Activated CD4-positive, alpha-beta memory T cell treated with anti-CD3 and anti-CD28 coated beads for 36 hours (primary cell): ENCODE measurements at regions not wholly inside any gene's neighbourhood (a gene's known extent, or its start where the extent isn't known, plus 50 kb on each side); places are given as distances from the start of the nearest gene placed in this dataset.
"Not testable (repeated sequence)": the region's sequence is repeated elsewhere in the genome, so short reads cannot be mapped to it uniquely, and the experiment has no call there.

Experiments used
- CTCF ChIA-PET: fragments of 350-600 bp; sonication (Branson Sonifier 250); formaldehyde crosslinking; loops from one replicate; lab custom pipeline; 2021; ENCODE audit warnings: antibody characterized with exemption, inconsistent platforms; lab: Charles Lee
- POLR2A ChIA-PET: fragments of 350-600 bp; sonication (Branson Sonifier 250); formaldehyde crosslinking; loops from one replicate; lab custom pipeline; 2021; ENCODE audit warnings: antibody characterized with exemption; lab: Charles Lee
- DNase-seq: peaks from one replicate; pipeline ENCODE4 v3.0.0-alpha.2; 2020
- H3K27ac Mint-ChIP-seq: one replicate; pipeline ENCODE4 v1.8.0; 2021; ENCODE audit warnings: mixed read lengths
- H3K27me3 Mint-ChIP-seq: one replicate; pipeline ENCODE4 v1.8.0; 2021; ENCODE audit warnings: mixed read lengths
- H3K36me3 Mint-ChIP-seq: one replicate; pipeline ENCODE4 v1.8.0; 2021; ENCODE audit warnings: mixed read lengths
- H3K4me1 Mint-ChIP-seq: one replicate; pipeline ENCODE4 v1.8.0; 2021; ENCODE audit warnings: low read depth, mixed read lengths
- H3K4me3 Mint-ChIP-seq: one replicate; pipeline ENCODE4 v1.8.0; 2021; ENCODE audit warnings: mild to moderate bottlenecking, mixed read lengths
- H3K9me3 Mint-ChIP-seq: one replicate; pipeline ENCODE4 v1.8.0; 2021; ENCODE audit warnings: mixed read lengths
- intact Hi-C: fragments of 100-400 bp; cut with micrococcal nuclease; formaldehyde crosslinking; loops from one replicate; pipeline ENCODE4 v1.15.1; 2023

DNA sequence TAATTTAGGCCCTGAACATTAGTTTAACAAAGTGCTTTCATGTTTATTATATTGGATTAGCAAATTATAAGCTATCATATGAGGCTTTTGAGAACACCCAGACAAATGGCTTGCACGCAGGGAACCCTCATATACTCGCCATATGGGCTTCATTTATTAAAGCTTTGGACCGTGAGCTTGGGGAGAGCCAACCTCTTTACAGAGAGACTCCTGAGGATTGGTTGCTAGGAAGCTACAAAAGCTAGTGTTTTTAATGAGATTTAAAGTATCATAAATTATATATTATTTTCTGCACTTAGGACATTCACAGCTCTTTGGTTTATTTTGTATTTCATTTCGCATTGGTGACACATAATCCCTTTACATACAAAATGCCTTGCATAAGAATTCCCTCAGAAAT is 193.8 kb upstream of the TOX3 start:
- no peak overlapping the region for H3K27ac Mint-ChIP-seq
- ChIA-PET POLR2A (no interaction called here), CTCF (no interaction called here)

DNA sequence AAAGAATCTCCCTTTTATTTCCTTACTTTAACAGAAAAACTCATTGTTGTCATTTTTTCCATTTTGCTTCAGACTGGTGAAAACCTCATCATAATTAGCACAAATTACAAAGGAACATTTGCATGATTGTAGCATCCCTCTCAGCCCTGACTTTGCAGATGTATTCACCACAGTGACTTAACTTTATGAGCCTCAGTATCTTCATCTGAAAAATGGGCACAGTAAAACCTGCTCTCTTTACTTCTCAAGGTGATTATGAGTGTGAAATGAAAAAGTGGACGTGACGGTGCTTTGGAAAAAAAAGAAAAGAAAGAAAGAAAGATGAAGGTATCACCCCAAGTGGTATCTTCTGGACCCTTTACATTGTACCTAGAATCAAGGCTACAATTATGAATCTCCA is 193.4 kb upstream of the TOX3 start:
- CTCF ChIA-PET = no interaction called here
- Mint-ChIP-seq H3K27me3 (no peaks in the 10 kb centered on the region), H3K4me3 (no peak overlapping the region), H3K9me3 (peaks cover 11% of the 10 kb centered on the region), H3K36me3 (no peaks in the 10 kb centered on the region), H3K27ac (no peak overlapping the region), H3K4me1 (no peaks in the 10 kb centered on the region)
- no peak for DNase-seq
- POLR2A ChIA-PET = no interaction called here
- intact Hi-C loops = no loop called here

More for the DNA sequence above, 193.8 kb upstream of the TOX3 start:
- H3K9me3 Mint-ChIP-seq = peaks cover 7% of the 10 kb centered on the region
- no peaks in the 10 kb centered on the region for H3K4me1 Mint-ChIP-seq
- intact Hi-C loops = no loop called here
- no peaks in the 10 kb centered on the region for H3K36me3 Mint-ChIP-seq
- DNase-seq = no peak
- H3K4me3 Mint-ChIP-seq = no peak overlapping the region
- H3K27me3 Mint-ChIP-seq = no peaks in the 10 kb centered on the region

- DNase-seq, H3K4me3 Mint-ChIP-seq, intact Hi-C loops, H3K27ac Mint-ChIP-seq, POLR2A ChIA-PET, H3K36me3 Mint-ChIP-seq, CTCF ChIA-PET, H3K27me3 Mint-ChIP-seq, H3K4me1 Mint-ChIP-seq: not testable (repeated sequence)
- peaks cover 11% of the 10 kb centered on the region for H3K9me3 Mint-ChIP-seq
Measured at GRCh38 chr16:52738992-52739391, 192.0 kb upstream of the TOX3 start.

DNA sequence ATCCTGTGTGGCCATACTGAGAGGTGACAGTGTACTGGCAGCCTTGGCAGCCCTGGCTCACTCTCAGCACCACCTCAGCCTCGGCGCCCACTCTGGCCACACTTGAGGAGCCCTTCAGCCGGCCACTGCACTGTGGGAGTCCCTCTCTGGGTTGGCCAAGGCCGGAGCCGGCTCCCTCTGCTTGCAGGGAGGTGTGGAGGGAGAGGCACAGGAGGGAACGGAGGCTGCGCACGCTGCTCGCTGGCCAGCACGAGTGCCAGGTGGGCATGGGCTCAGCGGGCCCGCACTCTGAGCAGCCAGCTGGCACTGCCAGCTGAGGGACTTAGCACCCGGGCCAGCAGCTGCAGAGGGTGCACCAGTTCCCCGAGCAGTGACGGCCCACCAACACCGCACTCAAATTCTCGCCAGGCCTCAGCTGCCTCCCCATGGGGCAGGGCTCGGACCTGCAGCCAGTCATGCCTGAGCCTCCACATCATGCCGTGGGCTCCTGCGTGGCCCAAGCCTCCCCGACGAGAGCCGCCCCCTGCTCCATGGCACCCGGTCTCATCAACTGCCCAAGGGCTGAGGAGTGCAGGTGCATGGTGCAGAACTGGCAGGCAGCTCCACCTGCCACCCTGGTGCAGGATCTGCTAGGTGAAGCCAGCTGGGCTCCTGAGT is 184.4 kb upstream of the TOX3 start:
- no peak overlapping the region for H3K27ac Mint-ChIP-seq
- H3K4me3 Mint-ChIP-seq = no peak overlapping the region
- no peaks in the 10 kb centered on the region for H3K4me1 Mint-ChIP-seq
- no peaks in the 10 kb centered on the region for H3K27me3 Mint-ChIP-seq
- intact Hi-C loops = no loop called here
- no peak for DNase-seq
- peaks cover 6% of the 10 kb centered on the region for H3K9me3 Mint-ChIP-seq
- H3K36me3 Mint-ChIP-seq = no peaks in the 10 kb centered on the region
- ChIA-PET POLR2A (no interaction called here), CTCF (no interaction called here)

- ChIA-PET POLR2A (no interaction called here), CTCF (no interaction called here)
- Mint-ChIP-seq H3K4me1 (no peaks in the 10 kb centered on the region), H3K36me3 (no peaks in the 10 kb centered on the region), H3K27ac (no peak overlapping the region), H3K27me3 (no peaks in the 10 kb centered on the region), H3K9me3 (peaks cover 4% of the 10 kb centered on the region), H3K4me3 (no peak overlapping the region)
- no peak for DNase-seq
- intact Hi-C loops = no loop called here
Measured at GRCh38 chr16:52729731-52730130, 182.8 kb upstream of the TOX3 start.

DNA sequence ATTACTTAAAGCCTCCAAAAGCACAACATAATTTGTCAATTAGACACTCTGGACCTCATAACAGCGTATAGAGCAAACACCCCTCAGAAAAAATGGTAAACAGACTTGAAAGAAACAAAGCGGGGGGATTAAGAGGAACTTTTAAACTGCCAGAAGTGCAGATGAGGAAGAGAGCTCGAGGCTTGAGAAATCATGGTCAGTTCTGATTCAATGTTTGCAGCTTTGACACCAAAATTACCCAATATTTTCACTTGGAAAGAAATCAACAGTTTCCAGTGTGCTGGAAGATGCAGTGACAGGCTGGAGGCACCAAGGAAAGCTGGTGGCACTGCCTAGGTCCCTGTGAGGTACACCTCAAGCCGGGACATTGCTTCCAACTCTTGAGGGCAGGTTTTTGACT is 180.9 kb upstream of the TOX3 start:
- H3K36me3 Mint-ChIP-seq = no peaks in the 10 kb centered on the region
- no peak overlapping the region for H3K4me3 Mint-ChIP-seq
- ChIA-PET POLR2A (no interaction called here), CTCF (no interaction called here)
- no peak overlapping the region for H3K27ac Mint-ChIP-seq
- no peaks in the 10 kb centered on the region for H3K27me3 Mint-ChIP-seq
- no peak for DNase-seq
- H3K4me1 Mint-ChIP-seq = no peaks in the 10 kb centered on the region
- H3K9me3 Mint-ChIP-seq = peaks cover 5% of the 10 kb centered on the region
- intact Hi-C loops = no loop called here

- intact Hi-C loops = no loop called here
- H3K36me3 Mint-ChIP-seq = no peaks in the 10 kb centered on the region
- ChIA-PET CTCF (no interaction called here), POLR2A (no interaction called here)
- no peak for DNase-seq
- no peaks in the 10 kb centered on the region for H3K4me1 Mint-ChIP-seq
- no peaks in the 10 kb centered on the region for H3K27me3 Mint-ChIP-seq
- no peak overlapping the region for H3K27ac Mint-ChIP-seq
- peaks cover 5% of the 10 kb centered on the region for H3K9me3 Mint-ChIP-seq
- no peak overlapping the region for H3K4me3 Mint-ChIP-seq
Measured at GRCh38 chr16:52727441-52727840, 180.5 kb upstream of the TOX3 start.

DNA sequence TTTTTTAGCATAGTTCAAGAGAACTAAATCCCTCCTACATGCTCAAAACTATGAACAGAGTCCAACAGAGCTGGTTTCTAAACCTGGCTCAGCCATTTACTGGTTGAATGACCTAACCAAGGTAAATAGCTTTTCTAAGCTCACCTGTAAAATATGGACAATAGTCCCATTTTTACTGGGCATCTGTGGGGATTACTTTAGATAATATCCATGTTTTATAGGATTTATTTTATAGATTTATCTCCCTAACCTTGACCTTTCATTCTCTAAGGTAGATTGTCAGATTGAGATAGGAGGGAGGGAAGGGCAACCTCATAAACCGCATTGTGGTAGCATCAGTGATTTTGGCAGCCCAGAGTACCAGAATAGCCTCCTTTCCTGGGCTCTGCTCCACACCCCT is 178.5 kb upstream of the TOX3 start:
- no peak for DNase-seq
- Mint-ChIP-seq H3K27me3 (no peaks in the 10 kb centered on the region), H3K4me1 (no peaks in the 10 kb centered on the region), H3K9me3 (peaks cover 8% of the 10 kb centered on the region), H3K4me3 (no peak overlapping the region), H3K36me3 (no peaks in the 10 kb centered on the region), H3K27ac (no peak overlapping the region)
- intact Hi-C loops = no loop called here
- ChIA-PET CTCF (no interaction called here), POLR2A (no interaction called here)

- Mint-ChIP-seq H3K27me3 (no peaks in the 10 kb centered on the region), H3K27ac (no peak overlapping the region), H3K36me3 (no peaks in the 10 kb centered on the region), H3K4me1 (no peaks in the 10 kb centered on the region), H3K9me3 (peaks cover 8% of the 10 kb centered on the region), H3K4me3 (no peak overlapping the region)
- intact Hi-C loops = no loop called here
- CTCF ChIA-PET = no interaction called here
- no peak for DNase-seq
- POLR2A ChIA-PET = no interaction called here
Measured at GRCh38 chr16:52725043-52725442, 178.1 kb upstream of the TOX3 start.

- intact Hi-C loops = no loop called here
- POLR2A ChIA-PET = no interaction called here
- no peak for DNase-seq
- Mint-ChIP-seq H3K4me1 (no peaks in the 10 kb centered on the region), H3K27me3 (no peaks in the 10 kb centered on the region), H3K9me3 (peaks cover 8% of the 10 kb centered on the region), H3K27ac (no peak overlapping the region), H3K36me3 (no peaks in the 10 kb centered on the region), H3K4me3 (no peak overlapping the region)
- CTCF ChIA-PET = no interaction called here
Measured at GRCh38 chr16:52721331-52721730, 174.4 kb upstream of the TOX3 start.

DNA sequence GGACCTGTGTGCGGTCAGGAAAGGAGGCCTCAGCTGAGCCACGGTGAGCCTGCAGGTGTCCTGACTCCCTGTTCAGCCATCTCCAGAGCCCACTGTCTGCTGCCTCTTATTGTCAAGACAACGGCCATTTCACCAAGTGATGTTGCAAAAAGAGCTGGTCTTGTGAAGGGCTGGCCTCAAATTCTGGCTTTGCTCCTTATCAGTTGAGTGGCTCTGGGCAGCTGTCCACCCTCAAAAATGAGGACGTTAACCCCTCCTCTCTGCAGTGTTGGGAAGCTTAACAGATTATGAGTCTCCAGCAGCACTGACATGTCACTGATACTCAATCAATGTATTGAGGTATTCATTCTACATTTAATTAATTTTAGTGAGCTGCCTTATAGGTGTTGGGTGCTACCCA is 171.1 kb upstream of the TOX3 start:
- no peak overlapping the region for H3K4me3 Mint-ChIP-seq
- H3K27me3 Mint-ChIP-seq = no peaks in the 10 kb centered on the region
- peaks cover 6% of the 10 kb centered on the region for H3K9me3 Mint-ChIP-seq
- H3K27ac Mint-ChIP-seq = no peak overlapping the region
- no peaks in the 10 kb centered on the region for H3K4me1 Mint-ChIP-seq
- DNase-seq = no peak
- intact Hi-C loops = no loop called here
- H3K36me3 Mint-ChIP-seq = no peaks in the 10 kb centered on the region
- ChIA-PET POLR2A (no interaction called here), CTCF (no interaction called here)

- POLR2A ChIA-PET = no interaction called here
- Mint-ChIP-seq H3K4me3 (no peak overlapping the region), H3K9me3 (no peaks in the 10 kb centered on the region), H3K27me3 (no peaks in the 10 kb centered on the region), H3K27ac (no peak overlapping the region), H3K4me1 (no peaks in the 10 kb centered on the region), H3K36me3 (no peaks in the 10 kb centered on the region)
- DNase-seq = no peak
- CTCF ChIA-PET = no interaction called here
- intact Hi-C loops = no loop called here
Measured at GRCh38 chr16:52713740-52714139, 166.8 kb upstream of the TOX3 start.

GRCh38 chr16:52709306-52709705 is 162.4 kb upstream of the TOX3 start:
- Mint-ChIP-seq H3K27ac (no peak overlapping the region), H3K4me1 (no peaks in the 10 kb centered on the region), H3K27me3 (no peaks in the 10 kb centered on the region), H3K36me3 (no peaks in the 10 kb centered on the region), H3K4me3 (no peak overlapping the region), H3K9me3 (no peaks in the 10 kb centered on the region)
- ChIA-PET CTCF (no interaction called here), POLR2A (no interaction called here)
- DNase-seq = no peak
- intact Hi-C loops = no loop called here
